ENCODE measurements at regions not wholly inside any gene's neighbourhood (a gene's known extent, or its start where the extent isn't known, plus 50 kb on each side); places are given as distances from the start of the nearest gene placed in this dataset.

DNA sequence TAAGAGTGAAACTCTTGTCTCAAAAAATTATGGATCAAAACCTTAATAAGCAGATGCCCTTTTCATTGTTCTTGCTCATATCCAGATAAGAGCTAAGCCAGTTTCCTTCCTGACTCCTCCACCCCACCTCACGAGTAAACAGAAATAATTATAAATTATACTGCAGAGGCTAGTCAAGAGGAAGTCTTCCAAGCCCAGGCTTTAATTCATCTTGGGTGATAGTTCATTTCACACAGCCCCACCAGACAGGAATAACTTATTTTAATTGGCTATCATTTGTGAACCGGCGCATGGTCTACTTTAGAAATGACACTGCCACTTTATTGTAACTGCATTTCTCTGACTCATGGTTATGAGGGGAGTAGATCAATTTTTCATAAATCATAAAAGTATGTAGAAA, 102.0 kb downstream of the BTBD3 start:
- intact Hi-C loops (cut with micrococcal nuclease): no loop called here
- no peak for DNase-seq
- ATAC-seq: no peak

DNA sequence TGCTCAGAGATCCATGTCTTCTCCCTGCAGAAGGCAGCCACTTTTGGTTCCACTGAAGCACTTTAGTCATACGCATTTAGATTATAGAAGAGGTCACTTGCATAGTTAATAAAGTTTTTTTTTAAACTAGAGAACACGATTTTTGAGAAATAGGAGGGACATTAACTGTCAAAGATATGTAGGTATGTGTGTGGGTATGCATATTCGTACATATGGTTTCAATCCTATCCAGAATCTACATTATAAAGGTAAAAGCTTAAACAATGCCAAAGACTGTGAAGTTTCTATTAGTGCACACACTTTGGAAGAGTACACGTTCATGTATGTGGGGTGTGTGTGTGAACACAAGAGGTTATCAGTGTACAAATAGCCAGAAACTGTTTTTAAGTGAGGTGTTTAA, 103.2 kb downstream of the BTBD3 start:
- intact Hi-C loops (cut with micrococcal nuclease): no loop called here
- no peak for ATAC-seq

DNA sequence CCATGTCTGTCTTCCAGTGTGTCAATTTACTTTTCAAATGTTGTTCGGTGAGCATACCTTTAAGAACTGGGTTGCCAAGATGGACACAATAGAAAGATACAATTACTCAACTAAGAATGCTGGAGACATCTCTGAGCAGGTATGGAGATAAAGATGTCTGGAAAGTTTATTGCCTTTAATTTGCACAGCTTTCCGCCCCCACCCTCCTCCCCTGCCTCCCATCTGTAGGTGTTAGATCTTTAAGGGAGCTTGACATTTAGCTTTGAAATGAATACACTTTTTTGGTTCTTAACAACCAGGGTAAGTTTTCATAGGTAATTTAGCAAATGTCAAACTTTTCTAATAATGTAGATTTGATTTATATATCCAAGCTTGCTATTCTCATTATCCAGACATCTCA, 104.4 kb downstream of the BTBD3 start:
- DNase-seq: no peak
- ATAC-seq: no peak
- intact Hi-C loops (cut with micrococcal nuclease): no loop called here

More for the DNA sequence above, 103.2 kb downstream of the BTBD3 start:
- DNase-seq: no peak

DNA sequence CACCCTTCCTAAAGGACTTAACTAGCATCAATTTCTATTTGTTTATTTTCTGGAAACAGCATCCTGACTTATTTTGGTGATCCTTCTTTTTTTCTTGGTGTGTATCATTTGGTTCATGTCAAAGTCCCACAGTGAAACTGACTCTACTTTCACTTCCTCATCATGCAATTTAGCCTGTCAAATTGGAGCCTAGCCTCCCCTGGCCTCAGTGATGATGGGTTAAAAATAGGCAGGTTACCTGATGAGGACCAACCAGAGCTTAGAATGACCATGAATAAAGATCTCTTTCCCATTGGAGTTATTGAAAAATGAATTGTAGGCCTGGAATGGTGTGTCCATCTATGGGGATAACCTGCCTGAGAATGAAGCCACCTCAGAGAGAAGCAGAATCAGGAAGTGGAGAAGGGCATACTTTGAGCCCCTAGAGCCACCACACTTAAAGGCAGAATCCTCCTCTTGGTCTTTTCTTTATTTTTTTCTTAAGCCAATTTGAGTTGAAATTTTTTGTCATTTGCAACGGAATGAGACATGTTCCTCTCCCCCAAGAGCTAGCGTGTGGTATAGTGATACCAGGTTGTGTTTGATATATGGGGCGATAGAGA, 105.6 kb downstream of the BTBD3 start:
- ATAC-seq (no peak), DNase-seq (no peak)
- intact Hi-C loops (cut with micrococcal nuclease): no loop called here

DNA sequence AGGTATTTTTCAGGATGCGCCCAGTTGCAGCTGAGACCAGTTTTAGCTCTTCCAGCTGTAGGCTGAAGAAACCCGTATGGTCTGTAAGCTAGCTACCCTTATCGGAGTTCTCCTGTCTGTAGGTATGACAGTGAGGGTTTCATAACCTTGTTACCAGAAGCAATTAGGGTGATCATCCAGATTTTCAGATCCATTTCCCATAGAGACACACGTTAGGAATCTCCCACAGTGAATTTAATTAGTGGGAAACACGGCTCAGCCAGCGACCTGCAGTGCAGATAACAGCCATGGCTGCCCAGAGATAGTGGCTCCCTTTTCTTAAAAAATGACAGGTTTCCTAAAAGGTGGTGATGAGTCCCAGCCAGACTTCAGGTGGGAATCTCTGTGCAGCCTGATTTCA, 111.1 kb downstream of the BTBD3 start:
- intact Hi-C loops (cut with micrococcal nuclease): no loop called here
- ATAC-seq (no peak), DNase-seq (no peak)

DNA sequence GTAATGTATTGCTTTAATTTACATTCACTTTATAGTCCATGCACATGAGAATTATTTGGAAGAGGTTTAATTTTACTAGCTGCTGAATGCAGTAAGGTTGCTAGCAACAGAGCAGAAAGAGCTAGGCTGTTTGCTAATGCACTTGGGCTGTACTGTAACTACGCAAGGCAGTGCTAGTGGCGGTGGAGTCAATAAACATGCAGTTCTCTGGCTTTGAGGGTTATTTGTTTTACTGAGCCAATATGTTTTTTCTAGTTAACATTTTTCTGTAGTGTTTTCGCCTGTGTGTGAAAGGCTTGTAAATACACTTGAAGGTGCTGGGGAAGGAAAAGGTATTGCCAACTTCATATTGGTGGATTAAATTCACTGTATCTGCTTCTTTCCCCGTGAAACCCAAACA, 112.8 kb downstream of the BTBD3 start:
- no peak for DNase-seq
- intact Hi-C loops (cut with micrococcal nuclease): no loop called here
- no peak for ATAC-seq

DNA sequence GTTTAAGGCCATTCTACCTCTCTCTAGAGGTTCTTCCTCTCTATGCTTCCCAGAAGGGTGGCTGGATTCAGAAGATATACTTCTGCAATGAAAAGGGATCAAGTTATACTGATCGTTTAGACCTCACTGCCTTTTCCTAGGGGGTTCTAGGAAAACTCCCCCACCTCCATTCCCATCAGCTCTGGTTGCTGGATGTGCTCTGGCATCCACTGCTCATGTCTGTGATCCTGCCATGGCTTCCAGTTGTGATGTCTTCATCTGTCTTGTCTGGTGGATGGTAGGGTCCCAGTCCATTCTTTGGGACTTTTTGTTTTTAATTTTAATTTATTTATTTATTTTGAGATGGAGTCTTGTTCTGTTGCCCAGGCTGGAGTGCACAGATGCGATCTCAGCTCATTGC, 118.4 kb downstream of the BTBD3 start:
- DNase-seq (no peak), ATAC-seq (no peak)
- intact Hi-C loops (cut with micrococcal nuclease): no loop called here

DNA sequence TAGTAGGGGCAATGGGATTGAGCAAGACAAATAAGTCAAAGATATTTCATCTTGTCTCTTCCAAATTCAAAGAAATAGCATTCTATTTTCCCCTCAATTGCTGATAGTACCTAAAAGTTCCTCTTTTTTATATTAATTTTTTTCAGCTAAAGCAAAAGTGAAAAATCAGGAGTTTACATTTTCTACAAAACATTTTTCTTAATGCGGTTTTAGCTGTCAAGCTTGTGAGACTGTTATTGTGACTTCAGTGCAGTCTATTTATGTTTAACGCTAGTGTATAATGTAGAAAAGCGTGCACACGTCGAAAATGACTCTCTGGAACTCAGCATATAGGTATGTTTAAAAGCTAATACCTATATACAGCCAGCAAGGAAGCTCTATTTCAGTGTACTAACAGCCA, 119.8 kb downstream of the BTBD3 start:
- intact Hi-C loops (cut with micrococcal nuclease): no loop called here

DNA sequence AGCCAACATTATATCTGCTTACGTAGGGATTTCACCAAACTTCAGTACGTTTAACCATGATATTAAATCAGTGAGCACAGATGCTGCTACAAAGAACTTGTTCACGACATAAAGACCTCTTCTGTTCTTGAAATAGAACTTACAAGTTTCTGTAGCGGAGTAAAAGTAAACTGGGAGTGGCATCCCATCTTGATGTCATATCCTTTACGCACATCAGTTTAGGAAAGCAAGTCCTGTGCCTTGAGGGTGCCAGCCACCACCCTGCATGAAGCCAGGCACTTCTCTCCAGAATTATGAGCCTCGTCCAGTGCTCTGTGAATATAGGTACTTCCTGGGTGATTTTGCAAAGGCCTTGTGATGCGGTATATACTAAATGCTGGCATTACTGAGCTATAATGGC, 122.6 kb downstream of the BTBD3 start:
- ATAC-seq: no peak
- intact Hi-C loops (cut with micrococcal nuclease): no loop called here
- no peak for DNase-seq

More for the DNA sequence above, 119.8 kb downstream of the BTBD3 start:
- ATAC-seq (no peak), DNase-seq (no peak)

DNA sequence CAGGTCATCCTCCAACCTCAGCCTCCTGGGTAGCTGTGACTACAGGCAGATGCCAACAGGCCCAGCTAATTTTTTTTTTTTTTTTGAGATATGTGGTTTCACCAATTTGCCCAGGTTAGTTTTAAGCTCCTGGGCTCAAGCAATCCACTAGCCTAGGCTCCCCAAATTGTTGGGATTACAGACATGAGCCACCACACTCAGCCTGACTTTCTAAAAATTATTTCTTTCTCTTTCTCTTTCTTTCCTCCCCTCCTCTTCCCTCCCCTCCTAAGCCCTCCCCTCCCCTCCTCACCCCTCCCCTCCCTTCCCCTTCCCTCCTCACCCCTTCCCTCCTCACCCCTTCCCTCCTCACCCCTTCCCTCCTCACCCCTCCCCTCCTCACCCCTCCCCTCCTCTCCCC, 127.3 kb downstream of the BTBD3 start:
- ATAC-seq (no peak), DNase-seq (no peak)
- intact Hi-C loops (cut with micrococcal nuclease): no loop called here

DNA sequence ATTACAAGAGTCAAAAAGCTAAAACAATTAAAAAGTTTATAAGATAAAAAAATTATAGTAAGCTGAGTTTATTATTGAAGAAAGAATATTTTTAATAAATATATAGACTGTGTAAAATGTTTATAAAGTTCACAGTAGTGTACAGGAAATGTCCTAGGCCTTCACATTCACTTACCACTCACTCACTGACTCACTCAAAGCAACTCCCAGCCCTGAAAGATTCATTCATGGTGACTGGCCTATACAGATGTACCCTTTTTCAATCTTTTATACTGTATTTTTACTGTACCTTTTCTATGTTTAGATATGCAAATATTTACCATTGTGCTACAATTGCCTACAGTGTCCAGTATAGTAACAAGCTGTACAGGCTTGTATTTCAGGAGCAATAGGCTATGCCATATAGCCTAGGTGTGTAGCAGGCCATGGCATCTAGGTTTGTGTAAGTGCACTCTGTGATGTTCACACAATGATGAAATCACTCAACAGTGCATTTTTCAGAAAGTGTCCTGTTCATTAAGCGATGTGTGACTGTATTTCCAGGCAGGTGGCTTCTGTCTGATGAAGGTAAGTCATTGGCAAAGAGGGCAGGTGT, 130.2 kb downstream of the BTBD3 start:
- ATAC-seq (no peak), DNase-seq (no peak)
- intact Hi-C loops (cut with micrococcal nuclease): no loop called here

DNA sequence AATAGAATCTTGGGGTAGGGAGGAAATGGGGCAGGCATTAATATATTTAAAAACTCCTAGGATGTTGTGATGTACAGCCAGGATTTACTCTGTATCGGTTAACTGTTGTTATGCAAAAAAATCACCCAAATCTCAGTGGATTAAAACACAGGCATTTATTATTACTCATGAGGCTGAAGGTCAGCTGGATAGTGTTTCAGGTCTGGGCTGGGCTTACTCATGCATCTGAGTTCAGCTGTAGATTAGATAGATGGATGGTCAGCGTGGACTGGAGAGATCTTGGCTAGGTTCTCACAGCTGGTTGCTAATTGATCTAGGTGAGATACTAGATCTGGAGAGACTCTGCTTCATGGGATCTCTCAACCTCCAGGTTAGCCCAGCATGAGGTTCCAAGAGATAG, 131.4 kb downstream of the BTBD3 start:
- ATAC-seq (no peak), DNase-seq (no peak)
- intact Hi-C loops (cut with micrococcal nuclease): no loop called here

DNA sequence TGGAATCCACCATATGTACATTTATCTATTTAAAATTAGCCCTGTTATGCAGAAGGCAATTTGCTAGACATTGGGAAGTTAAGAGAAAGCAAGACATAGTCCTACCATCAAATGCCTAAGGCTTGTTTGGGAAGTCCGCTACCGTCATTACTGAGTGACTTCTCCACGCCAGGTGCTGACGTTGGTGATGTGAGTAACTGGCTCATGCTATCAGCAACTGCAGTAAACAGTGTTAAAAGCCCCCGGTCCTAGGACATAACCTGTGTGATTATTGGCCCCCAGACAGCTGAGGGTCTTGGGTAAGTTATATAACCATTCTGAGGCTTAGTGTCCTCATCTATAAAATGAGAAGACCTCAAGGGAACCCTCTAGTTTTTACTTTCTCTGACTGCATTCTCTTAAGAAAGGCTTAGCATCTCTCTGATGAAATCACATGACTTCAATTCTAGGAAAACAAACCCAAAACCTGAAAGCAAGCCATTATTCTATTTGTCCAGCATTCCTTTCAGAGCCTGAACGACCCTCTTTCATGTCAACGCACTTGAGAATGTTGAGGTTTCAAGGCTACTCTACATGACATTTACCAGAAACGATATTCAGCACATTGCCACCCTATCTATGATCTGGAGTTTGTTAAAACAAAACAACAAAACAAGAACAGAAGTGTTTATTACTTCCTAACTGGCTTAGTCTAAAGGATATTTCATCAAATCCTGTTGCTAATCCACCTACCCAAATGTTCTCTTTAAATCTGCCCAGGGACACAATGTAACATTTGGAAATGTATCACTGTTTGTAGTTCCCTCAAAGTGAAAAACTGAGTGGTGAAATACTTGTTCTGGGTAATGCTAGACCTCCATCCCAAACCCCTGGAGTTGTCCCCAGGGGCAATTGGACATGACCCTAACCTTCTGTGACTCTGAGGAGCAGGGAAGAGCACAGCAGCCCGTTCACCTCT, 133.8 kb downstream of the BTBD3 start:
- DNase-seq (no peak), ATAC-seq (no peak)
- intact Hi-C loops (cut with micrococcal nuclease): no loop called here

DNA sequence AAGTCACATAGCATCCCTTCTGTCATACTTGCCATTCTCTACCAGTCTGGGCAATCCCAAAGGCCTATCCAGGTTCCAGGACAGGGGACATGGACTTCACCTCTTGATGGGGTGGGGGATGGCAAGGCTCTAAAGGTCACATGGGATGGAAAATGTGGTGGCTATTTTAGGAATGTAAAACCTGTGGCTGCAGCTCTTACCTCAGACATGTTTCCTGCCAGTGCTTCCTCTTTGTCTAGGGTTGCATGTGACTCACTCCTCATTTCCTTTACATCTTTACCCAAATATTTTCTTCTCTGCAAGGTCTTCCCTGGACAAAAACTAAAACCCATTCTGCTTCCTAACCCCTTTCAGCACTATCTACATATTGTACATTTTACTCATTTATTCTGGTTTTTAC, 135.7 kb downstream of the BTBD3 start:
- DNase-seq (no peak), ATAC-seq (no peak)
- intact Hi-C loops (cut with micrococcal nuclease): no loop called here

DNA sequence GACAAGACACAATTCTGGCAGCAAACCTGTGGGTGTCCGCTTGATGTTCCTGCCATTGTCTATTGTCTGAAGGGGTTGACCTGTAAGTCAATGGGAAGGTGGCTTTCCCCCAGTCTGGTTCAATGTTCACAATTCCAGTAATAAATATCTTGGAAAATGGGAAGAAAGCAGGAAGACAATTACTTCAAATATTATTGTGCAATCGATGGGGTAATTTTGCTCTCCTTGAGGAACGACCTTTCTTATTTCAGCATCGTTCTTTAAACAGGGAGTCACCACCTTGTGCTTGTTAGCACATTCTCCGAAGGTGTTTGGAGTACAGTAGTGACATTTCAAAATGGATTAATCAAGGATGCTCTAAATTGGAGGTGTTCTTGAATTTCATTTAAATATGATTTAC, 136.9 kb downstream of the BTBD3 start:
- ATAC-seq: no peak
- intact Hi-C loops (cut with micrococcal nuclease): no loop called here
- no peak for DNase-seq

DNA sequence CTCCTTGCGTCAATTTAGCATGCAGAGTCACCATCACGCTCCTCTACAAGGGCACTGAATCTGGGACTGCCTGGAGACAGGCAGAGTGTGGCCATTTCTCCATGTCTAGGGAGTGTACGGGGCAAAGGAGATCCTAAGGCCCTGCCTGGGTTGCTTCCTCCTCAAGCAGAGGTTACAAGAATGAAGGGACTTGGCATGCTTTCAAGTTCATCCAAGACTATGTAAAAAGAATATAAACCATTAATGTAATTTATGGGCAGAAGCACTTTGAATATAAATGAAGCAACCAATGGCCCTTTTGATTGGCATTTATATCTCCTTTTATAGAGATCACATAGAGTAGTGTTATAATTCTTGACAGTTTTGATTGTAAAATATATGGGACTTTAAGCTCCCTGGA, 137.5 kb downstream of the BTBD3 start:
- DNase-seq: no peak
- intact Hi-C loops (cut with micrococcal nuclease): no loop called here
- no peak for ATAC-seq

DNA sequence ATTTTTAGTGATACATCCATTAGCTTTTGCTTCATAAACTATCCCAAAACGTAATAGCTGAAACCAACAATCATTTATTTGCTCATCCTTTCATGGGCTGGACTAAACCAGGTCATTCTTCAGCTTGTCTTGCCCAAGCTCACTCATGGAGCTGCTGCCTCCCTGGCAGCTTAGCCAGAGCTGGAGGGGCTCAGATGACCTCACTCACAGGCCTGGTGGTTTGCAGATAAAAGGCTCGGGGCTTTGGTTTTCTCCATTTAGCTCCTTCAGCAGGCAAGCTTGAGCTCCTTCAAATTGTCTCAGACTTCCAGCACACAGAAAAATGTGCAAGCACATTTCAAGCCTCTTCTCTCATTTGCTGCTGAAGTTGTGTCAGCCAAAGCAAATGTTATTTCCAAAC, 139.1 kb downstream of the BTBD3 start:
- intact Hi-C loops (cut with micrococcal nuclease): no loop called here

DNA sequence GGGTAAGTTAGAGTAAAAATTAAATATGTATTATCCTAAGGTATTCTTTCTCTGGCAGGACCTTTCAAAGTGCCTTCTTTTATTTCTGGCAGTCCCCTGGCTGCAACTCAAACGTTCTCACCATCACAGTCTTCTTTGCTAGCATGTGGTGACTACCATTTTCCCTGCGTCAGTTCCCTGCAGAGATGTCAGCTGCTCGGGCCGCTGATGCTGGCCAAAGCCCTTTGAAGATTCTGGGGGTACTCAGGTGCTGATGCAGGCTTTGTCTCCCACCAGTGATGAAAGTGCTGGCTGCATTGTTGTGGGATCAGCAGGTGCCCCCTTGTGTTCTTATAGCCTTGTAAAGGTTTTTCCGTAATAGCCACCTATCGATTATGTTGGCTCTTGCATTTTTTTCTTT, 140.1 kb downstream of the BTBD3 start:
- DNase-seq (no peak), ATAC-seq (no peak)
- intact Hi-C loops (cut with micrococcal nuclease): no loop called here

More for the DNA sequence above, 139.1 kb downstream of the BTBD3 start:
- no peak for ATAC-seq
- DNase-seq: no peak

DNA sequence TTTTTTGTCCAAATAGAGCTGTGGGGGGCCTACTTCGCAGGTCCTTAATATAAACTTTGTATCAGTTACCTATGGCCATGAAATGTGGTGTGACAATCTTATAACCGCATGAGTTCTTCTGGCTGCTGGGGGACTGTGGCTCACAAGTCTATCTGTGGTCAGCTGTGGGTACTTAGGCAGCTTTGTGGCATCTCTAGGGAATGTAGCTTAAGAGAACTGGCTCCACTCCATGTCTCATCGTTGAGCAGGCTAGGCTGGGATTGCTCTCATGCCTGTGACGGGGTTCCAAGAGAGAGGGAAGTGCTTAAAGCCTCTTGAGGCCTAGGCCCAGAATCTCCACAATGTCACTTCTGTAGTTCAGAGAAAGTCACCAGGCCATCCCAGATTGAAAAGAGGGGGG, 140.5 kb downstream of the BTBD3 start:
- intact Hi-C loops (cut with micrococcal nuclease): no loop called here

DNA sequence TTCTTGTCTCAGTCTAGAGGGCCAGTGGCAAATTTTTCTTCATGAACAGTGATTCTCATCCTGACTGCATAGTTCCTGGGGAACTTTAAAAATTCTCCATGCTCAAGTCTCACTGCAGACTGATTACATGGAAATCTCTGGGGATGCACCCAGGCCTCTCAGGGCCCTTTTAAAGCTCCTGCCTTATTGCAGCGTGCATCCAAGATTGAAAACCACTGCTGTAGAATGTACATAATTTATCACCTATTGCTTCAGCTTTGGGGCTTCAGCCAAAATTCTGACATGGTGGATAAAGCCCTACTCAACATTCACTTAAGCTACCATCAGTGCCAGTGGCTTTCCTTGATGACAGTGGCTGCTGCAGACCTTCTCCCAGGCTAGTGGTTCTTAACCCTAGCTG, 143.8 kb downstream of the BTBD3 start:
- intact Hi-C loops (cut with micrococcal nuclease): no loop called here
- ATAC-seq (no peak), DNase-seq (no peak)

More for the DNA sequence above, 140.5 kb downstream of the BTBD3 start:
- DNase-seq (no peak), ATAC-seq (no peak)

Measured in left ventricle myocardium superior (tissue), 1 donor.